HUES6 (cell line): ENCODE measurements at regions not wholly inside any gene's neighbourhood (a gene's known extent, or its start where the extent isn't known, plus 50 kb on each side); places are given as distances from the start of the nearest gene placed in this dataset.
"Not testable (repeated sequence)": the region's sequence is repeated elsewhere in the genome, so short reads cannot be mapped to it uniquely, and the experiment has no call there.

Experiments
- H3K27ac ChIP-seq: 2 replicates; pipeline ENCODE4 v1.7.0; 2013; ENCODE audit warnings: low read depth, mild to moderate bottlenecking, low read length, inconsistent platforms
- H3K27me3 ChIP-seq: 2 replicates; pipeline ENCODE4 v1.6.1; 2013; ENCODE audit warnings: low read length; ENCODE audit not compliant: control insufficient read depth, insufficient read depth
- H3K36me3 ChIP-seq: 2 replicates; pipeline ENCODE4 v1.6.1; 2013; ENCODE audit warnings: low read length; ENCODE audit not compliant: control insufficient read depth, insufficient read depth
- H3K4me1 ChIP-seq: 2 replicates; pipeline ENCODE4 v1.6.1; 2013; ENCODE audit warnings: low read length; ENCODE audit not compliant: control insufficient read depth, insufficient read depth
- H3K4me3 ChIP-seq: 2 replicates; pipeline ENCODE4 v1.5.1; 2013; ENCODE audit warnings: low read depth, low read length
- H3K9ac ChIP-seq: one replicate; pipeline ENCODE4 v1.6.1; 2013; ENCODE audit warnings: mild to moderate bottlenecking, low read length
- H3K9me3 ChIP-seq: 2 replicates; pipeline ENCODE4 v1.6.1; 2013; ENCODE audit warnings: low read depth, low read length; ENCODE audit not compliant: control insufficient read depth, insufficient read depth

DNA sequence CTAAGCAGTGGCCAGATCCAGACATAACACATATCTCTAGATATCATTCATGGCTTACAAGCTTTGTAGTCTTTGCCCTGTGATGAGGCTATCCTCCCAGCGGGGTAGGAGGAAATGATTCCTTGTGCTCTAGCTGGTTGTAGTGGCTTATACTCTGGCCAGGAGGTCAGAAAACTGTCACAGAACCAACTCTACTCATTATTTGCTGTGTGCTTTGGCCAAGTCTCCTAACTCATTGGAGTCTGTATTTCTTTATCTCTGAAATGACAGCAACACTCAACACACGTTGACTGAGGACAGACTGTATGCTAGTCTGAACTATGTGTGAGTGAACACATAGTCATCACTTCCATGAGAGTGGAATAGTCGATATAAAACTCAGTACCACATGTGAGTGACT is 116.7 kb upstream of the F3 start:
- Histone ChIP-seq H3K4me1 (peaks cover 75% of the 10 kb centered on the region), H3K9me3 (no peaks in the 10 kb centered on the region), H3K27me3 (no peaks in the 10 kb centered on the region), H3K27ac (peak overlapping the region; percentile 91), H3K4me3 (no peak overlapping the region; the same call in 1 of the 2 replicates), H3K36me3 (no peaks in the 10 kb centered on the region), H3K9ac (peak overlapping the region; percentile 85)

DNA sequence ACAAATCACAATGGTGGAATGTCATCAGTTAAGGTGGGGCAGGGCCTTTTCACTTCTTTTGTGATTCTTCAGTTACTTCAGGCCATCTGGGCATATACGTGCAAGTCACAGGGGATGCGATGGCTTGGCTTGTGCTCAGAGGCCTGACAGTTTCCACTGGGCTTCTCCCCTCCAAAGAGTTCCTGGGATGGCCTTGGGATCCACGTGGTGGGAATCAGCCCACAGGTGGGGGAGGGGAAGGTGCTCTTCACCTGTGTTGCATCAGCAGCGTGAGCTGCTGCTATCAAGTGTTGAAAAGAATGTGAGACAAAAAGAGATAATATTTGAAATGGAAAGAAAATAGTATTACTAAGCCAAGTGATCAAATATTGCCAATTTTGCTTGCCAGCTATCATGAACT is 116.2 kb upstream of the F3 start:
- peak overlapping the region; percentile 85 for H3K9ac ChIP-seq
- H3K9me3 ChIP-seq, H3K4me3 ChIP-seq, H3K27me3 ChIP-seq, H3K36me3 ChIP-seq: not testable (repeated sequence)
- peak overlapping the region; percentile 91 for H3K27ac ChIP-seq
- H3K4me1 ChIP-seq: peaks cover 72% of the 10 kb centered on the region

DNA sequence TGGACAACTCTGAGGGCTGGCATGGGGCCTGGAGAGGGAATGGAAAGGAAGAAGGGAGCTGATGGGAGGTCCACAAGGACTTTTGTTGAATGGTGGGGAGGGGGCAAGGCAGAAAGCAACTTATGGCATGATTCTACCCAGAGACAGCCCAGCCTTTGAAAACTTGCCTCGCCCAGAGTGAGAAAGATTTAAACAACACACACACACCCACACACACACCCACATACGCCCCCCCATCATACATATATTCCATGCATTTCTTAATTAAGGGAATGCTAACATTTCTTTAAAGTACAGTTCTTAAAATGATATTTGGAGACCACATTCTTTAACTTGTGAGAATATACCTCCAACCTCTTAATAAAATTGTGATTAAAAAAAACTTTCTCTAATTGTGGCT is 115.4 kb upstream of the F3 start:
- Histone ChIP-seq H3K9me3 (no peaks in the 10 kb centered on the region), H3K9ac (peak overlapping the region; percentile 69), H3K36me3 (no peaks in the 10 kb centered on the region), H3K27me3 (no peaks in the 10 kb centered on the region), H3K4me1 (peaks cover 64% of the 10 kb centered on the region), H3K4me3 (no peak overlapping the region), H3K27ac (peak overlapping the region; percentile 87; the same call in 1 of the 2 replicates)

DNA sequence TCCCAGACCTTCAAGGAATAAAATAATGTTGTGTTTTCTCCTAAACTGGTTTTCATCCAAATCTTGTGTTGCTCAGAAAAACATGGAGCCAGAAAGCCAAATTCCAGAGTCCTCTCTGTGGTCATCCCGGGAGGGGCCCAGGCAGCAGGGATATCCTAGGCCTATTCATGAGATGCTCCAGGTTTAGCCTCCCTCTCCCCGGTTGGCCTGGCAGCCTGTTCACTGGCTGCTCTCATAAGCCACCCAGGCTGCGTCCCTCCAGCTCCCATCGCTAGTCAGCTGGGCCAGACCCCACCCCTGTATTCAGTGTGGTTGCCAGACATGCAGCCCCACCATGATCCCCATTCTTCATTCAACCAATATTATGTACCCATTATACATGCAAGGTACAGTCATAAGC is 113.4 kb upstream of the F3 start:
- Histone ChIP-seq H3K9ac (no peak overlapping the region), H3K27me3 (no peaks in the 10 kb centered on the region), H3K27ac (peak overlapping the region; percentile 63; the same call in 1 of the 2 replicates), H3K4me1 (peaks cover 45% of the 10 kb centered on the region), H3K36me3 (no peaks in the 10 kb centered on the region), H3K9me3 (no peaks in the 10 kb centered on the region), H3K4me3 (no peak overlapping the region)

DNA sequence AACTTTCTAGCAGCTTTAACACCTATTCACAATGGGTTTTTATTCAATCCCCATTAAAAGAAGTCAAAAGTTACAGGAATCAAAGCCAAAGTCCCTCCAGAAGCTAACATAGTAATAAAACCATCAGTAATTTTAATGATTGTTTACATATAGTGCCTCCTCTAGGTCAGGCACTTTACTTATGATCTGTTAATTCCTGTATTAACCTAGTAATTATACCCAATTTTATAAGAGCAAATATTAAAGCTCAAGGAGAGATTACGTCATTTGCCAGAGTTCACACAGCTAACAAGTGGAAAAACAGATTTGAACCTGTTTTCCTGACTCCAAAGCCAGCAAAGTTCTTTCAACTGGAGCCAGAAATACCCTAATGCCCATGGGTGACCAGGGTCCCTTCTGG is 112.9 kb upstream of the F3 start:
- Histone ChIP-seq H3K9ac (no peak overlapping the region), H3K4me1 (peaks cover 42% of the 10 kb centered on the region), H3K9me3 (no peaks in the 10 kb centered on the region), H3K27ac (peak overlapping the region; percentile 63; the same call in 1 of the 2 replicates), H3K4me3 (no peak overlapping the region), H3K36me3 (no peaks in the 10 kb centered on the region), H3K27me3 (no peaks in the 10 kb centered on the region)

DNA sequence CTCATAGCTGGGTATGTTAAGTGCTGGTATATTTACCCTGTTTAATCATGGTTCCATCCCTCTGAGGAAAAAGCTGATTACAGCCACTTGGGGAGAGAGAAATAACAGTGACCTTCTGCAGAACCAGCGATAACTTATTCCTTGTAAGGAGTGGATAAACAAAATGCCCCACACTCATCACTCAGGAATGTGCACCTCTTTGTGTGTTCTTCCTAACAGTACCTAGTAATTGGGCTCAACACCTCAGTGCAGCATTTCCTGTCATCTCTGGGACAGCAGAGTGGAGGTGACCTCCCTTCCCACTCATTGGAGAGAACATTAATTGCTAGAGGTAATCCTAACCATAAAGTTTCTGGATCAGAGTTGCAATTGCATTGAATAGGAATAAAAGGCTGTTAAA is 112.5 kb upstream of the F3 start:
- no peak overlapping the region for H3K4me3 ChIP-seq
- no peaks in the 10 kb centered on the region for H3K36me3 ChIP-seq
- H3K9ac ChIP-seq: peak overlapping the region; percentile 65
- peak overlapping the region; percentile 63; the same call in 1 of the 2 replicates for H3K27ac ChIP-seq
- peaks cover 39% of the 10 kb centered on the region for H3K4me1 ChIP-seq
- no peaks in the 10 kb centered on the region for H3K9me3 ChIP-seq
- H3K27me3 ChIP-seq: no peaks in the 10 kb centered on the region

DNA sequence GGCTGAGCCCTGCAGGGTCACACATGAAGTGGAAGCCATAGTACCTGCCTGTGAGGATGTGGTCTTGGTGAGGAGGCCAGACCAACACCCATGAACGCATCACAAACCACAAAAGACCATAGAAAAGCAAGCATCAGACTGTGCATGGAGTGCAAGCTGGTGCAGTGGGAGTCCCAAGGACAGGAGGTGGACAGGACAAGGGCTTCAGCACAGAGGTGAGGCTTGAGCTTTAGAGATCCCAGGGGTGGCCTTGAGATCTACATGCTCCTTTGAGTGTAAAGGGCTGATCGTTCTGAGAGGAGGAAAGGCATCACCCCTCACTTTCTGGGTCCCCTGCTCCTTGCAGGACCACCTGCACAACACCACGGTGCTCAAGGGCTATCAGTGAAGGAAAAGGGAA is 111.9 kb upstream of the F3 start:
- Histone ChIP-seq H3K27me3 (no peaks in the 10 kb centered on the region), H3K4me1 (peaks cover 34% of the 10 kb centered on the region), H3K27ac (peak overlapping the region; percentile 21; the same call in 1 of the 2 replicates), H3K36me3 (no peaks in the 10 kb centered on the region), H3K9ac (peak overlapping the region; percentile 65), H3K4me3 (no peak overlapping the region), H3K9me3 (no peaks in the 10 kb centered on the region)

DNA sequence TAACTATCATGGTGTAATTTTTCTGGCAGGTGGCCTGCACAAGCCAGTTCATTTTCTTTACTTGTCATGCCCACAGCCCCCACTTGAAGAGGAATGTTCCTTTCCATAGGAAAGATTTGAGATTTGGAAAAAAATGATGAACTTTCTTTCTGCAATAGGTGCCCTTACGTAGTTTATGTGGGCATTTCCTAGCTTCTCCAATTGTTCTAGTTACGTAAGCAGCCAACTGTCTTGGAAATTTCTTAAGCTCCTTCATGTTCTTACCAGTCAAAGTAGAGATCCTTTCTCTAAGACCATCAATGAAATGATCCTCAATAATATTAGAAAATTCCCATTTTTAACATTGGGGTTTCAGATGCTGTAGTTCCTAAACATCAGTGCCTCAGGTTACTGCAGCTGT is 109.5 kb upstream of the F3 start:
- Histone ChIP-seq H3K27me3 (no peaks in the 10 kb centered on the region), H3K27ac (no peak overlapping the region), H3K36me3 (no peaks in the 10 kb centered on the region), H3K4me3 (no peak overlapping the region), H3K9ac (no peak overlapping the region), H3K4me1 (peaks cover 17% of the 10 kb centered on the region; the same call in 1 of the 2 replicates), H3K9me3 (no peaks in the 10 kb centered on the region)

DNA sequence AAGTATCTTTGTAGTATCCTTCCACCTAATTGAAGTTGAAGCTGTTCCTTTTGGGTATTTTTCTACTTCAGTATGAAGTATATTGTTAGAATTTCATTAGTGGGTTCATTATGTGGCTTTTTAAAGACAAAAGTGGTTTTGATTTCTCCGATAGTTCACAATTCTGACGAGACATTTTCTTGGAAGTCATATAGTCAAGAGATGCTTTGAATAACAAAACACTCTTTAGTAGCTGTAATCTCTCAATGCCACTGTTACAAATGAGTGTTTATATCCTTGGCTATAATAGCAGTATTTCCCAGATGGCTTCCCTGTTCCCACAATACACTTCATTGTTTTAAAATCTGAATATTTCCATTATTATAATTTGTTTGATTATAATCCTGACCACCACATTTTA is 108.7 kb upstream of the F3 start:
- no peak overlapping the region for H3K4me3 ChIP-seq

DNA sequence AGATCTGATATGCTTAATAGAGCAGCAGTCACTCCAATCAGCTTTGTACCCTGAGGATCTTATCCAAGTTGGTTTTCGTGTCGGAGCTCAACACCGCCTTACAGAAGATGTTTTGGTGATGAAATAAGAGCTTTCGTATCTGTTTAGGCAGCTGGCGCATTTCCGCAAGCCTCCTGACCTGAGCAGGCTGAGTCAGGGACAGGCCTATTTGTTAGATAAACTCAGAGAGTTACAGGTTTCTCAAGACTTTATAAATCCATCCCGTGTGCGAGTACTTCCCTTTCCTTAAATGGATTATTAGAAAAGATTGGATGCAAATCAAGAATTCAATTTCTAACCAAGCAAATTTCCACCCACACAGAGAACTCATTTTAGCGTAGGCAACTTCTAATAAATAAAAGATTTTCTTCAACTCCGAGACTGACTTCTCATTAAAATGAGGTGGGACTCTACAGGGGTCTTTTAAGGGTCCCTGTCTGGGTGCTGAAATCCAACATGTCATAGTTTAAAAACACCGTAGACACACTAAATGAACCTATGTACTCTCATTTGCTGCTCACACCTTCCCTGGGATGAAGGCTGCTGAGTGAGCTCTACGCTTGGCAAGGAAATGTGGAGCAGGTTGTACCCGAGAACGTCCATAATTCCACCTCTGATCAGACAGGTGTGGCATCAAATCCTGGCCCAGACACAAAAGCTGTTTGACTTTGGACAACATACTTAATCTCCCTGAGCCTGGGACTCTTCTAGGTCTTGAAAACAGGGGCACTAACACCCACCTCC is 106.9 kb upstream of the F3 start:
- peaks cover 9% of the 10 kb centered on the region; the same call in 1 of the 2 replicates for H3K4me1 ChIP-seq
- no peak overlapping the region for H3K9ac ChIP-seq
- no peak overlapping the region for H3K4me3 ChIP-seq
- H3K36me3 ChIP-seq: no peaks in the 10 kb centered on the region
- no peaks in the 10 kb centered on the region for H3K9me3 ChIP-seq
- H3K27ac ChIP-seq: no peak overlapping the region
- no peaks in the 10 kb centered on the region for H3K27me3 ChIP-seq

More for the DNA sequence above, 108.7 kb upstream of the F3 start:
- no peak overlapping the region for H3K27ac ChIP-seq
- peaks cover 17% of the 10 kb centered on the region; the same call in 1 of the 2 replicates for H3K4me1 ChIP-seq
- no peaks in the 10 kb centered on the region for H3K27me3 ChIP-seq
- no peak overlapping the region for H3K9ac ChIP-seq
- no peaks in the 10 kb centered on the region for H3K36me3 ChIP-seq
- no peaks in the 10 kb centered on the region for H3K9me3 ChIP-seq

DNA sequence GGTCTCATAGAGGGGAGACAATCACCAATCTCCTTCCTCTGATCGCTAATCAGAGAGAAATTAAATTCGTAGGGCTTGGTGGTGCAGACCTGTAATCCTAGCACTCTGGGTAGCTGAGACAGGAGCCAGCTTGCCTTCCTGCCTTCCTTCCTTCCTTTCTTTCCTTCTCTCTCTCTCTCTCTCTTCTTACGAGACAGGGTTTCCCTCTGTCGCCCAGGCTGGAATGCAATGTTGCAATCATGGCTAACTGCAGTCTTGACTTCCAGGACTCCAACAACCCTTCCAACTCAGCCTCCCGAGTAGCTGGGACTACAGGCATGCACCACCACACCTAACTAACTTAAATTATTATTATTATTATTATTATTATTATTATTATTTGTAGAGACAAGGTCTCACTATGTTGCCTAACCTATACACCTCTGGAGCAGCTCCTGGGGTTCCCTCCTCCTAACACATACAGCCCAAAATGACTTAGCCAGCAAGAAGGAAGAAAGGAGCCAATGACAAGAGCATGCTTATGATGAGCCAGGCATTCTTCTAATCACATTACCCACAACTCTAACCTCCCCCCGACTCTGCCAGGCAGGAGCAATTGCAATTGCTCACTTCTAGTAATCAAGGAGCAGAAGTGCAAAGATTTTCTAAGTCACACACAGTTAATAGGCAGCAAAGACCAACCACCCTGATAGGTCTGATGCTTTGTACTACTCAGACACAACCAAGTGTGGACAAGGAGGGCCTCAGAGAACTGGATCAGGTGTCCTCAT is 105.4 kb upstream of the F3 start:
- no peak overlapping the region for H3K4me3 ChIP-seq
- no peaks in the 10 kb centered on the region for H3K36me3 ChIP-seq
- no peak overlapping the region for H3K9ac ChIP-seq
- no peak overlapping the region for H3K27ac ChIP-seq
- peaks cover 9% of the 10 kb centered on the region; the same call in 1 of the 2 replicates for H3K4me1 ChIP-seq
- no peaks in the 10 kb centered on the region for H3K9me3 ChIP-seq
- H3K27me3 ChIP-seq: no peaks in the 10 kb centered on the region
